ENCODE measurements at regions not wholly inside any gene's neighbourhood (a gene's known extent, or its start where the extent isn't known, plus 50 kb on each side); places are given as distances from the start of the nearest gene placed in this dataset.
"Not testable (repeated sequence)": the region's sequence is repeated elsewhere in the genome, so short reads cannot be mapped to it uniquely, and the experiment has no call there.

DNA sequence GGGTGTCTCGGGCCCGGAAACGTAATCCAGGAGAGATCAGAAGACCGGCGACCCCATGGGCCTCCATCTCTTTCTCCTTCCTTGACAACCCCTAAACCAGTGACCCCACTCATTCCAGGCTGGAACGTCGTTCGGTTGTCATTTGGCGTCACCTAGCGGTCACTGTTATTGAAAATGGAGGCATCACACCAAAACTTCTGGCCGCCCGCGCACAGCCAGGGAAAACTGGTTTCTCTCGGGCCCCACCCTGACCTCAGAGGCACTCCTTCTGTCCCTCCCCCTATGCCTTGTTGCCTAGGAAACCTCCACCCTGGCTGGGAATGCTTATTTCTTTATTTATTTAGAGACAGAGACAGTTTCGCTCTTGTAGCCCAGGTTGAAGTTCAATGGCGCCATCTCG lies 2327.3 kb upstream of the TPTE start:
- DNase-seq; intact Hi-C loops (cut with DNase I, micrococcal nuclease): not testable (repeated sequence)
- peak; percentile 83 for ATAC-seq

DNA sequence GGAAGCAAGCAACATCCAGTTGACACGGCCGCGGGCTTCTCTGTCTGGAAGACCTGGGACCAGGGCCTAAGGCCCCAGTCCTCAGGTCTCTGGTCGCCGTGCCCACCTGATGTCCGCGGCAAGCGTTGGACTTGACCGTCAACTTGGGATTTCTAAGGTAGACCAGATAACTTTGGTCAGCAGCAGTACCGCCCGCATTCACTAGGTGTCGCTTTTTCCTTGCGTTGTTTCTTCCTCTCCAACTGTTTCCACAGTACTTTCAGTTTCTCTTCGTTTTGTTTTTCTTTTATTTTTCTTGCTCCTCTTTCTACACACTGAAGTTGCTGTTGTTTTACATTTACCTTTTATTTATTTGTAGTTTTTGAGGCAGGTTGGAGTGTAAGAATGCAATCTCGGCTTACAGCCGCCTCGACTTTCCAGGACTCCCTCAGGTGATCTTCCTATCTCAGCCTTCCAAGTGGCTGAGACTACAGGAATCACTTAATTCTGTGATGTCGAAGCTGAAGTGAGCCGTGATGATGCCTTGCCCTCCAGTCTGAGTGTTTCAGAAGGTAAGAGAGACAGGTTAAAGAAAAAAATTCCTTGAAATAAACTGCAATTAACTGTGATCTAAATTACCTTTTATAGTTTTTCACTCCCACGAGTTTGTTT lies 2323.9 kb upstream of the TPTE start:
- ATAC-seq = peak; percentile 49

DNA sequence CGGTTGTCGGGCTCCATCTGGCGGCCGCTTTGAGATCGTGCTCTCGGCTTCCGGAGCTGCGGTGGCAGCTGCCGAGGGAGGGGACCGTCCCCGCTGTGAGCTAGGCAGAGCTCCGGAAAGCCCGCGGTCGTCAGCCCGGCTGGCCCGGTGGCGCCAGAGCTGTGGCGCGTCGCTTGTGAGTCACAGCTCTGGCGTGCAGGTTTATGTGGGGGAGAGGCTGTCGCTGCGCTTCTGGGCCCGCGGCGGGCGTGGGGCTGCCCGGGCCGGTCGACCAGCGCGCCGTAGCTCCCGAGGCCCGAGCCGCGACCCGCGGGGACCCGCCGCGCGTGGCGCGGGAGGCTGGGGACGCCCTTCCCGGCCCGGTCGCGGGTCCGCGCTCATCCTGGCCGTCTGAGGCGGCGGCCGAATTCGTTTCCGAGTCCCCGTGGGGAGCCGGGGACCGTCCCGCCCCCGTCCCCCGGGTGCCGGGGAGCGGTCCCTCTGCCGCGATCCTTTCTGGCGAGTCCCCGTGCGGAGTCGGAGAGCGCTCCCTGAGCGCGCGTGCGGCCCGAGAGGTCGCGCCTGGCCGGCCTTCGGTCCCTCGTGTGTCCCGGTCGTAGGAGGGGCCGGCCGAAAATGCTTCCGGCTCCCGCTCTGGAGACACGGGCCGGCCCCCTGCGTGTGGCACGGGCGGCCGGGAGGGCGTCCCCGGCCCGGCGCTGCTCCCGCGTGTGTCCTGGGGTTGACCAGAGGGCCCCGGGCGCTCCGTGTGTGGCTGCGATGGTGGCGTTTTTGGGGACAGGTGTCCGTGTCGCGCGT lies 2316.1 kb upstream of the TPTE start:
- intact Hi-C loops (cut with DNase I, micrococcal nuclease) = not testable (repeated sequence)

More for the DNA sequence above, 2323.9 kb upstream of the TPTE start:
- intact Hi-C loops (cut with DNase I, micrococcal nuclease); DNase-seq: not testable (repeated sequence)

DNA sequence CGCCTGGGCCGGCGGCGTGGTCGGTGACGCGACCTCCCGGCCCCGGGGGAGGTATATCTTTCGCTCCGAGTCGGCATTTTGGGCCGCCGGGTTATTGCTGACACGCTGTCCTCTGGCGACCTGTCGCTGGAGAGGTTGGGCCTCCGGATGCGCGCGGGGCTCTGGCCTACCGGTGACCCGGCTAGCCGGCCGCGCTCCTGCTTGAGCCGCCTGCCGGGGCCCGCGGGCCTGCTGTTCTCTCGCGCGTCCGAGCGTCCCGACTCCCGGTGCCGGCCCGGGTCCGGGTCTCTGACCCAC lies 2315.5 kb upstream of the TPTE start:
- intact Hi-C loops (cut with DNase I, micrococcal nuclease); DNase-seq: not testable (repeated sequence)
- ATAC-seq = peak; percentile 27

More for the DNA sequence above, 2316.1 kb upstream of the TPTE start:
- peak; percentile 100 for ATAC-seq
- DNase-seq = not testable (repeated sequence)

DNA sequence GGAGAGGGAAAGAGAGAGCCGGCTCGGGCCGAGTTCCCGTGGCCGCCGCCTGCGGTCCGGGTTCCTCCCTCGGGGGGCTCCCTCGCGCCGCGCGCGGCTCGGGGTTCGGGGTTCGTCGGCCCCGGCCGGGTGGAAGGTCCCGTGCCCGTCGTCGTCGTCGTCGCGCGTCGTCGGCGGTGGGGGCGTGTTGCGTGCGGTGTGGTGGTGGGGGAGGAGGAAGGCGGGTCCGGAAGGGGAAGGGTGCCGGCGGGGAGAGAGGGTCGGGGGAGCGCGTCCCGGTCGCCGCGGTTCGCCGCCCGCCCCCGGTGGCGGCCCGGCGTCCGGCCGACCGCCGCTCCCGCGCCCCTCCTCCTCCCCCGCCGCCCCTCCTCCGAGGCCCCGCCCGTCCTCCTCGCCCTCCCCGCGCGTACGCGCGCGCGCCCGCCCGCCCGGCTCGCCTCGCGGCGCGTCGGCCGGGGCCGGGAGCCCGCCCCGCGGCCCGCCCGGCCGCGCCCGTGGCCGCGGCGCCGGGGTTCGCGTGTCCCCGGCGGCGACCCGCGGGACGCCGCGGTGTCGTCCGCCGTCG lies 2308.3 kb upstream of the TPTE start:
- peak in 1 of 2 donors; percentile 0 for DNase-seq
- intact Hi-C loops (cut with DNase I, micrococcal nuclease); ATAC-seq: not testable (repeated sequence)

DNA sequence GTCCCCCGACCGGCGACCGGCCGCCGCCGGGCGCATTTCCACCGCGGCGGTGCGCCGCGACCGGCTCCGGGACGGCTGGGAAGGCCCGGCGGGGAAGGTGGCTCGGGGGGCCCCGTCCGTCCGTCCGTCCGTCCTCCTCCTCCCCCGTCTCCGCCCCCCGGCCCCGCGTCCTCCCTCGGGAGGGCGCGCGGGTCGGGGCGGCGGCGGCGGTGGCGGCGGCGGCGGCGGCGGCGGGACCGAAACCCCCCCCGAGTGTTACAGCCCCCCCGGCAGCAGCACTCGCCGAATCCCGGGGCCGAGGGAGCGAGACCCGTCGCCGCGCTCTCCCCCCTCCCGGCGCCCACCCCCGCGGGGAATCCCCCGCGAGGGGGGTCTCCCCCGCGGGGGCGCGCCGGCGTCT lies 2306.8 kb upstream of the TPTE start:
- ATAC-seq; intact Hi-C loops (cut with DNase I, micrococcal nuclease); DNase-seq: not testable (repeated sequence)

DNA sequence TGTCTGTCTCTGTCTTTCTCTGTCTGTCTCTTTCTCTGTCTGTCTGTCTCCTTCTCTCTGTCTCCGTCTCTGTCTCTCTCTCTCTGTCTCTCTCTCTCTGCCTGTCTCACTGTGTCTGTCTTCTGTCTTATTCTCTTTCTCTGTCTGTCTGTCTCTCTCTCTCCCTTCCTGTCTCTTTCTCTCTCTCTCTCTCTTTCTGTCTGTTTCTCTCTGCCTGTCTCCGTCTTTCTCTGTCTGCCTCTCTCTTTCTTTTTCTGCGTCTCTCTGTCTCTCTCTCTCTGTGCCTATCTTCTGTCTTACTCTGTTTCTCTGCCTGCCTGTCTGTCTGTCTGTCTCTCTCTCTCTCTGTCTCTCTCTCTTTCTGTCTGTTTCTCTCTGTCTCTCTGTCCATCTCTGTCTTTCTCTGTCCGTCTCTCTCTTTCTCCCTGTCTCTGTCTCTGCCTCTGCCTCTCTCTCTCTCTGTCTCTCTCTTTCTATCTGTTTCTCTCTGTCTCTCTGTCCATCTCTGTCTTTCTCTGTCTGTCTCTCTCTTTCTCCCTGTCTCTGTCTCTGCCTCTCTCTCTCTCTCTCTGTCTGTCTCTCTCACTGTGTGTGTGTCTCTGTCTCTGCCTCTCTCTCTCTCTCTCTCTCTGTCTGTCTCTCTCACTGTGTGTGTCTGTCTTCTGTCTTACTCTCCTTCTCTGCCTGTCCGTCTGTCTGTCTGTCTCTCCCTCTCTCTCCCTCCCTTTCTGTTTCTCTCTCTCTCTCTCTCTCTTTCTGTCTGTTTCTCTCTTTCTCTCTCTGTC lies 2291.8 kb upstream of the TPTE start:
- peak; percentile 33 for ATAC-seq
- intact Hi-C loops (cut with DNase I, micrococcal nuclease); DNase-seq: not testable (repeated sequence)

DNA sequence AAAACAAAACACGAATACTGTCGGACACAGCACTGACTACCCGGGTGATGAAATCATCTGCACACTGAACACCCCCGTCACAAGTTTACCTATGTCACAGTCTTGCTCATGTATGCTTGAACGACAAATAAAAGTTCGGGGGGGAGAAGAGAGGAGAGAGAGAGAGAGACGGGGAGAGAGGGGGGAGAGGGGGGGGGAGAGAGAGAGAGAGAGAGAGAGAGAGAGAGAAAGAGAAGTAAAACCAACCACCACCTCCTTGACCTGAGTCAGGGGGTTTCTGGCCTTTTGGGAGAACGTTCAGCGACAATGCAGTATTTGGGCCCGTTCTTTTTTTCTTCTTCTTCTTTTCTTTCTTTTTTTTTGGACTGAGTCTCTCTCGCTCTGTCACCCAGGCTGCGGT lies 2290.1 kb upstream of the TPTE start:
- DNase-seq; ATAC-seq; intact Hi-C loops (cut with DNase I, micrococcal nuclease): not testable (repeated sequence)

DNA sequence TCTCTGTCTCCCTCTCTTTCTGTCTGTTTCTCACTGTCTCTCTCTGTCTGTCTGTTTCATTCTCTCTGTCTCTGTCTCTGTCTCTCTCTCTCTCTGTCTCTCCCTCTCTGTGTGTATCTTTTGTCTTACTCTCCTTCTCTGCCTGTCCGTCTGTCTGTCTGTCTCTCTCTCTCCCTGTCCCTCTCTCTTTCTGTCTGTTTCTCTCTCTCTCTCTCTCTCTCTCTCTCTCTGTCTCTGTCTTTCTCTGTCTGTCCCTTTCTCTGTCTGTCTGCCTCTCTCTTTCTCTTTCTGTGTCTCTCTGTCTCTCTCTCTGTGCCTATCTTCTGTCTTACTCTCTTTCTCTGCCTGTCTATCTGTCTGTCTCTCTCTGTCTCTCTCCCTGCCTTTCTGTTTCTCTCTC lies 2288.4 kb upstream of the TPTE start:
- intact Hi-C loops (cut with DNase I, micrococcal nuclease); ATAC-seq; DNase-seq: not testable (repeated sequence)

DNA sequence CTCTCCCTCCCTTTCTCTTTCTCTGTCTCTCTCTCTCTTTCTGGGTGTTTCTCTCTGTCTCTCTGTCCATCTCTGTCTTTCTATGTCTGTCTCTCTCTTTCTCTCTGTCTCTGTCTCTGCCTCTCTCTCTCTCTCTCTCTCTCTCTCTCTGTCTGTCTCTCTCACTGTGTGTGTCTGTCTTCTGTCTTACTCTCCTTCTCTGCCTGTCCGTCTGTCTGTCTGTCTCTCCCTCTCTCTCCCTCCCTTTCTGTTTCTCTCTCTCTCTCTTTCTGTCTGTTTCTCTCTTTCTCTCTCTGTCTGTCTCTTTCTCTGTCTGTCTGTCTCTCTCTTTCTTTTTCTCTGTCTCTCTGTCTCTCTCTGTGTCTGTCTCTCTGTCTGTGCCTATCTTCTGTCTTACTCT lies 2287.3 kb upstream of the TPTE start:
- ATAC-seq; DNase-seq; intact Hi-C loops (cut with DNase I, micrococcal nuclease): not testable (repeated sequence)

DNA sequence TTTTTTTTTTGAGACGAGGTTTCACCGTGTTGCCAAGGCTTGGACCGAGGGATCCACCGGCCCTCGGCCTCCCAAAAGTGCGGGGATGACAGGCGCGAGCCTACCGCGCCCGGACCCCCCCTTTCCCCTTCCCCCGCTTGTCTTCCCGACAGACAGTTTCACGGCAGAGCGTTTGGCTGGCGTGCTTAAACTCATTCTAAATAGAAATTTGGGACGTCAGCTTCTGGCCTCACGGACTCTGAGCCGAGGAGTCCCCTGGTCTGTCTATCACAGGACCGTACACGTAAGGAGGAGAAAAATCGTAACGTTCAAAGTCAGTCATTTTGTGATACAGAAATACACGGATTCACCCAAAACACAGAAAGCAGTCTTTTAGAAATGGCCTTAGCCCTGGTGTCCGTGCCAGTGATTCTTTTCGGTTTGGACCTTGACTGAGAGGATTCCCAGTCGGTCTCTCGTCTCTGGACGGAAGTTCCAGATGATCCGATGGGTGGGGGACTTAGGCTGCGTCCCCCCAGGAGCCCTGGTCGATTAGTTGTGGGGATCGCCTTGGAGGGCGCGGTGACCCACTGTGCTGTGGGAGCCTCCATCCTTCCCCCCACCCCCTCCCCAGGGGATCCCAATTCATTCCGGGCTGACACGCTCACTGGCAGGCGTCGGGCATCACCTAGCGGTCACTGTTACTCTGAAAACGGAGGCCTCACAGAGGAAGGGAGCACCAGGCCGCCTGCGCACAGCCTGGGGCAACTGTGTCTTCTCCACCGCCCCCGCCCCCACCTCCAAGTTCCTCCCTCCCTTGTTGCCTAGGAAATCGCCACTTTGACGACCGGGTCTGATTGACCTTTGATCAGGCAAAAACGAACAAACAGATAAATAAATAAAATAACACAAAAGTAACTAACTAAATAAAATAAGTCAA lies 2276.4 kb upstream of the TPTE start:
- peak; percentile 52 for ATAC-seq
- DNase-seq; intact Hi-C loops (cut with DNase I, micrococcal nuclease): not testable (repeated sequence)

DNA sequence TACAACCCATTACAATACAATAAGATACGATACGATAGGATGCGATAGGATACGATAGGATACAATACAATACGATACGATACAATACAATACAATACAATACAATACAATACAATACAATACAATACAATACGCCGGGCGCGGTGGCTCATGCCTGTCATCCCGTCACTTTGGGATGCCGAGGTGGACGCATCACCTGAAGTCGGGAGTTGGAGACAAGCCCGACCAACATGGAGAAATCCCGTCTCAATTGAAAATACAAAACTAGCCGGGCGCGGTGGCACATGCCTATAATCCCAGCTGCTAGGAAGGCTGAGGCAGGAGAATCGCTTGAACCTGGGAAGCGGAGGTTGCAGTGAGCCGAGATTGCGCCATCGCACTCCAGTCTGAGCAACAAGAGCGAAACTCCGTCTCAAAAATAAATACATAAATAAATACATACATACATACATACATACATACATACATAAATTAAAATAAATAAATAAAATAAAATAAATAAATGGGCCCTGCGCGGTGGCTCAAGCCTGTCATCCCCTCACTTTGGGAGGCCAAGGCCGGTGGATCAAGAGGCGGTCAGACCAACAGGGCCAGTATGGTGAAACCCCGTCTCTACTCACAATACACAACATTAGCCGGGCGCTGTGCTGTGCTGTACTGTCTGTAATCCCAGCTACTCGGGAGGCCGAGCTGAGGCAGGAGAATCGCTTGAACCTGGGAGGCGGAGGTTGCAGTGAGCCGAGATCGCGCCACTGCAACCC lies 2275.6 kb upstream of the TPTE start:
- ATAC-seq = peak; percentile 72
- intact Hi-C loops (cut with DNase I, micrococcal nuclease); DNase-seq: not testable (repeated sequence)

DNA sequence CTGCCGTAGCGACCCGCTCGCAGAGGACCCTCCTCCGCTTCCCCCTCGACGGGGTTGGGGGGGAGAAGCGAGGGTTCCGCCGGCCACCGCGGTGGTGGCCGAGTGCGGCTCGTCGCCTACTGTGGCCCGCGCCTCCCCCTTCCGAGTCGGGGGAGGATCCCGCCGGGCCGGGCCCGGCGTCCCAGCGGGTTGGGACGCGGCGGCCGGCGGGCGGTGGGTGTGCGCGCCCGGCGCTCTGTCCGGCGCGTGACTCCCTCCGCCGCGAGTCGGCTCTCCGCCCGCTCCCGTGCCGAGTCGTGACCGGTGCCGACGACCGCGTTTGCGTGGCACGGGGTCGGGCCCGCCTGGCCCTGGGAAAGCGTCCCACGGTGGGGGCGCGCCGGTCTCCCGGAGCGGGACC lies 2269.7 kb upstream of the TPTE start:
- DNase-seq; intact Hi-C loops (cut with DNase I, micrococcal nuclease); ATAC-seq: not testable (repeated sequence)

DNA sequence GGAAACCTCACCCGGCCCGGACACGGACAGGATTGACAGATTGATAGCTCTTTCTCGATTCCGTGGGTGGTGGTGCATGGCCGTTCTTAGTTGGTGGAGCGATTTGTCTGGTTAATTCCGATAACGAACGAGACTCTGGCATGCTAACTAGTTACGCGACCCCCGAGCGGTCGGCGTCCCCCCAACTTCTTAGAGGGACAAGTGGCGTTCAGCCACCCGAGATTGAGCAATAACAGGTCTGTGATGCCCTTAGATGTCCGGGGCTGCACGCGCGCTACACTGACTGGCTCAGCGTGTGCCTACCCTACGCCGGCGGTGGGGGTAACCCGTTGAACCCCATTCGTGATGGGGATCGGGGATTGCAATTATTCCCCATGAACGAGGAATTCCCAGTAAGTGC lies 2266.3 kb upstream of the TPTE start:
- DNase-seq; ATAC-seq; intact Hi-C loops (cut with DNase I, micrococcal nuclease): not testable (repeated sequence)

DNA sequence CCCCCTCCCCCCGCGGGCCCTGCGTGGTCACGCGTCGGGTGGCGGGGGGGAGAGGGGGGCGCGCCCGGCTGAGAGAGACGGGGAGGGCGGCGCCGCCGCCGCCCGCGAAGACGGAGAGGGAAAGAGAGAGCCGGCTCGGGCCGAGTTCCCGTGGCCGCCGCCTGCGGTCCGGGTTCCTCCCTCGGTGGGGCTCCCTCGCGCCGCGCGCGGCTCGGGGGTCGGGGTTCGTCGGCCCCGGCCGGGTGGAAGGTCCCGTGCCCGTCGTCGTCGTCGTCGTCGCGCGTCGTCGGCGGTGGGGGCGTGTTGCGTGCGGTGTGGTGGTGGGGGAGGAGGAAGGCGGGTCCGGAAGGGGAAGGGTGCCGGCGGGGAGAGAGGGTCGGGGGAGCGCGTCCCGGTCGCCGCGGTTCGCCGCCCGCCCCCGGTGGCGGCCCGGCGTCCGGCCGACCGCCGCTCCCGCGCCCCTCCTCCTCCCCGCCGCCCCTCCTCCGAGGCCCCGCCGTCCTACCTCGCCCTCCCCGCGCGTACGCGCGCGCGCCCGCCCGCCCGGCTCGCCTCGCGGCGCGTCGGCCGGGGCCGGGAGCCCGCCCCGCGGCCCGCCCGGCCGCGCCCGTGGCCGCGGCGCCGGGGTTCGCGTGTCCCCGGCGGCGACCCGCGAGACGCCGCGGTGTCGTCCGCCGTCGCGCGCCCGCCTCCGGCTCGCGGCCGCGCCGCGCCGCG lies 2264.1 kb upstream of the TPTE start:
- ATAC-seq; DNase-seq; intact Hi-C loops (cut with DNase I, micrococcal nuclease): not testable (repeated sequence)

DNA sequence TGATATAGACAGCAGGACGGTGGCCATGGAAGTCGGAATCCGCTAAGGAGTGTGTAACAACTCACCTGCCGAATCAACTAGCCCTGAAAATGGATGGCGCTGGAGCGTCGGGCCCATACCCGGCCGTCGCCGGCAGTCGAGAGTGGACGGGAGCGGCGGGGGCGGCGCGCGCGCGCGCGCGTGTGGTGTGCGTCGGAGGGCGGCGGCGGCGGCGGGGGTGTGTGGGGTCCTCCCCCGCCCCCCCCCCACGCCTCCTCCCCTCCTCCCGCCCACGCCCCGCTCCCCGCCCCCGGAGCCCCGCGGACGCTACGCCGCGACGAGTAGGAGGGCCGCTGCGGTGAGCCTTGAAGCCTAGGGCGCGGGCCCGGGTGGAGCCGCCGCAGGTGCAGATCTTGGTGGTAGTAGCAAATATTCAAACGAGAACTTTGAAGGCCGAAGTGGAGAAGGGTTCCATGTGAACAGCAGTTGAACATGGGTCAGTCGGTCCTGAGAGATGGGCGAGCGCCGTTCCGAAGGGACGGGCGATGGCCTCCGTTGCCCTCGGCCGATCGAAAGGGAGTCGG lies 2261.2 kb upstream of the TPTE start:
- intact Hi-C loops (cut with DNase I, micrococcal nuclease); DNase-seq: not testable (repeated sequence)
- ATAC-seq = peak; percentile 45
